Smooth muscle cell (in vitro differentiated cells): ENCODE measurements at regions not wholly inside any gene's neighbourhood (a gene's known extent, or its start where the extent isn't known, plus 50 kb on each side); places are given as distances from the start of the nearest gene placed in this dataset.
A peak's percentile ranks its signal among the peaks of the same experiment; 100 is the strongest.

ENCODE experiments used
- DNase-seq: peaks from one replicate; lab custom pipeline; 2025; ENCODE audit not compliant: unreplicated experiment; lab: John Stamatoyannopoulos, UW
- H2AFZ ChIP-seq: fragments of 200-600 bp; sonication (generic); 2 replicates; pipeline ENCODE4 v1.6.0; 2016; ENCODE audit warnings: antibody characterized with exemption, low read depth, mild to moderate bottlenecking
- H3F3A ChIP-seq: fragments of 200-600 bp; sonication (generic); 2 replicates; pipeline ENCODE4 v1.6.0; 2017; ENCODE audit warnings: antibody characterized with exemption, low read depth
- H3K27ac ChIP-seq: fragments of 200-600 bp; sonication (generic); 2 replicates; pipeline ENCODE4 v1.5.1; 2016; ENCODE audit warnings: low read depth, mild to moderate bottlenecking
- H3K27me3 ChIP-seq: fragments of 200-600 bp; sonication (generic); 2 replicates; pipeline ENCODE4 v1.6.1; 2016; ENCODE audit warnings: low read depth, mild to moderate bottlenecking
- H3K36me3 ChIP-seq: fragments of 200-600 bp; sonication (generic); 2 replicates; pipeline ENCODE4 v1.5.1; 2016; ENCODE audit warnings: low read depth
- H3K4me1 ChIP-seq: fragments of 200-600 bp; sonication (generic); 2 replicates; pipeline ENCODE4 v1.5.1; 2016; ENCODE audit warnings: low read depth
- H3K4me2 ChIP-seq: fragments of 200-600 bp; sonication (generic); 2 replicates; pipeline ENCODE4 v1.6.0; 2016; ENCODE audit warnings: mild to moderate bottlenecking
- H3K4me3 ChIP-seq: fragments of 200-600 bp; sonication (generic); 2 replicates; pipeline ENCODE4 v1.5.1; 2016; ENCODE audit warnings: mild to moderate bottlenecking
- H3K79me2 ChIP-seq: fragments of 200-600 bp; sonication (generic); 2 replicates; pipeline ENCODE4 v1.6.0; 2016; ENCODE audit warnings: low read depth, mild to moderate bottlenecking
- H3K9ac ChIP-seq: fragments of 200-600 bp; sonication (generic); 2 replicates; pipeline ENCODE4 v1.6.0; 2016; ENCODE audit warnings: low read depth
- H3K9me3 ChIP-seq: fragments of 200-600 bp; sonication (generic); replicated peaks from 2 replicates; pipeline ENCODE4 v1.5.1; 2016; ENCODE audit warnings: low read depth
- H4K20me1 ChIP-seq: fragments of 200-600 bp; sonication (generic); 2 replicates; pipeline ENCODE4 v1.6.0; 2016; ENCODE audit warnings: low read depth
- CTCF ChIP-seq: fragments of 200-600 bp; sonication (generic); IDR thresholded peaks from 2 replicates; pipeline ENCODE4 v1.5.1; 2017; ENCODE audit warnings: borderline replicate concordance, mild to moderate bottlenecking, antibody characterized with exemption; ENCODE audit not compliant: insufficient read depth, poor library complexity, severe bottlenecking
- WGBS: methylation state at CpG from one replicate; pipeline ENCODE4 v1.1.7; 2016; ENCODE audit warnings: low lambda C conversion rate; 5-methylcytosine and 5-hydroxymethylcytosine counted together

GRCh38 chr6:23016696-23017095, 447.3 kb downstream of the HDGFL1 start:
- no peak overlapping the region for H3K9ac ChIP-seq
- H3K4me2 ChIP-seq, result no peak overlapping the region
- no peaks in the 10 kb centered on the region for H3K27me3 ChIP-seq
- H3K36me3 ChIP-seq, result no peaks in the 10 kb centered on the region
- no peak overlapping the region for H3K4me3 ChIP-seq
- H3K4me1 ChIP-seq, result no peaks in the 10 kb centered on the region
- no peaks in the 10 kb centered on the region for H3K79me2 ChIP-seq
- H2AFZ ChIP-seq, result no peak overlapping the region
- DNase-seq, result no peak
- no peaks in the 10 kb centered on the region for H3K9me3 ChIP-seq
- H4K20me1 ChIP-seq, result no peaks in the 10 kb centered on the region
- TF ChIP-seq CTCF, result no peak
- H3K27ac ChIP-seq, result no peak overlapping the region
- no peaks in the 10 kb centered on the region for H3F3A ChIP-seq
- WGBS, result 87% methylated on average over 2 of the region's 2 CpGs

- Histone ChIP-seq H3F3A (no peaks in the 10 kb centered on the region), H3K79me2 (no peaks in the 10 kb centered on the region), H3K36me3 (no peaks in the 10 kb centered on the region), H3K4me1 (no peaks in the 10 kb centered on the region), H3K9me3 (no peaks in the 10 kb centered on the region), H3K27ac (no peak overlapping the region), H3K9ac (no peak overlapping the region), H2AFZ (no peak overlapping the region), H3K27me3 (no peaks in the 10 kb centered on the region), H3K4me3 (no peak overlapping the region), H4K20me1 (no peaks in the 10 kb centered on the region), H3K4me2 (no peak overlapping the region)
- no peak for TF ChIP-seq CTCF
- no peak for DNase-seq
These were observed 452.1 kb downstream of the HDGFL1 start for GRCh38 chr6:23021487-23021886.

GRCh38 chr6:23027281-23027680, 457.9 kb downstream of the HDGFL1 start:
- Histone ChIP-seq H3F3A (no peaks in the 10 kb centered on the region), H3K4me3 (no peak overlapping the region), H3K36me3 (no peaks in the 10 kb centered on the region), H3K9ac (no peak overlapping the region), H3K27me3 (no peaks in the 10 kb centered on the region), H3K79me2 (no peaks in the 10 kb centered on the region), H4K20me1 (no peaks in the 10 kb centered on the region), H3K9me3 (no peaks in the 10 kb centered on the region), H2AFZ (peak overlapping the region; percentile 81), H3K27ac (no peak overlapping the region), H3K4me1 (no peaks in the 10 kb centered on the region), H3K4me2 (no peak overlapping the region)
- DNase-seq, result no peak
- no peak for TF ChIP-seq CTCF
- WGBS, result 83% methylated on average over 5 of the region's 5 CpGs

- H3K4me1 ChIP-seq, result no peaks in the 10 kb centered on the region
These were observed 462.6 kb downstream of the HDGFL1 start for GRCh38 chr6:23031986-23032385.

More at GRCh38 chr6:23031986-23032385, 462.6 kb downstream of the HDGFL1 start:
- Histone ChIP-seq H3K36me3 (no peaks in the 10 kb centered on the region), H3K4me2 (no peak overlapping the region), H4K20me1 (no peaks in the 10 kb centered on the region), H3K4me3 (no peak overlapping the region), H3K27ac (no peak overlapping the region), H3K27me3 (no peaks in the 10 kb centered on the region), H3K9ac (no peak overlapping the region), H2AFZ (peak overlapping the region; percentile 21), H3F3A (no peaks in the 10 kb centered on the region), H3K9me3 (no peaks in the 10 kb centered on the region), H3K79me2 (no peaks in the 10 kb centered on the region)
- DNase-seq, result no peak
- TF ChIP-seq CTCF, result no peak
- whole genome bisulfite sequencing, result 92% methylated on average over 2 of the region's 2 CpGs
